ENCODE measurements at regions not wholly inside any gene's neighbourhood (a gene's known extent, or its start where the extent isn't known, plus 50 kb on each side); places are given as distances from the start of the nearest gene placed in this dataset.

GRCh38 chr2:100756704-100757103 lies 63.2 kb upstream of the NPAS2 start:
- TF ChIP-seq, protein P1, sequence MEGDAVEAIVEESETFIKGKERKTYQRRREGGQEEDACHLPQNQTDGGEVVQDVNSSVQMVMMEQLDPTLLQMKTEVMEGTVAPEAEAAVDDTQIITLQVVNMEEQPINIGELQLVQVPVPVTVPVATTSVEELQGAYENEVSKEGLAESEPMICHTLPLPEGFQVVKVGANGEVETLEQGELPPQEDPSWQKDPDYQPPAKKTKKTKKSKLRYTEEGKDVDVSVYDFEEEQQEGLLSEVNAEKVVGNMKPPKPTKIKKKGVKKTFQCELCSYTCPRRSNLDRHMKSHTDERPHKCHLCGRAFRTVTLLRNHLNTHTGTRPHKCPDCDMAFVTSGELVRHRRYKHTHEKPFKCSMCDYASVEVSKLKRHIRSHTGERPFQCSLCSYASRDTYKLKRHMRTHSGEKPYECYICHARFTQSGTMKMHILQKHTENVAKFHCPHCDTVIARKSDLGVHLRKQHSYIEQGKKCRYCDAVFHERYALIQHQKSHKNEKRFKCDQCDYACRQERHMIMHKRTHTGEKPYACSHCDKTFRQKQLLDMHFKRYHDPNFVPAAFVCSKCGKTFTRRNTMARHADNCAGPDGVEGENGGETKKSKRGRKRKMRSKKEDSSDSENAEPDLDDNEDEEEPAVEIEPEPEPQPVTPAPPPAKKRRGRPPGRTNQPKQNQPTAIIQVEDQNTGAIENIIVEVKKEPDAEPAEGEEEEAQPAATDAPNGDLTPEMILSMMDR (IDR thresholded peaks at IDR 0.05): no peak
- TF ChIP-seq POLR2A (IDR thresholded peaks at IDR 0.05) (no peak), EP300 (IDR thresholded peaks at IDR 0.05) (no peak)

Data from tibial nerve (tissue), 4 donors.